Neural crest cell (in vitro differentiated cells): ENCODE measurements at regions not wholly inside any gene's neighbourhood (a gene's known extent, or its start where the extent isn't known, plus 50 kb on each side); places are given as distances from the start of the nearest gene placed in this dataset.
"Not testable (repeated sequence)": the region's sequence is repeated elsewhere in the genome, so short reads cannot be mapped to it uniquely, and the experiment has no call there.

ENCODE experiments used
- DNase-seq: peaks from one replicate; pipeline ENCODE4 v3.0.0; 2021; ENCODE audit warnings: low read depth, mixed read lengths, low spot score
- H3K27ac Mint-ChIP-seq: one replicate; pipeline ENCODE4 v1.8.0; 2021; ENCODE audit warnings: mild to moderate bottlenecking, mixed read lengths; ENCODE audit not compliant: unreplicated experiment
- H3K27me3 Mint-ChIP-seq: 2 replicates; pipeline ENCODE4 v1.8.0; 2021; ENCODE audit warnings: low read depth, mild to moderate bottlenecking, mixed read lengths
- H3K36me3 Mint-ChIP-seq: 2 replicates; pipeline ENCODE4 v1.8.0; 2021; ENCODE audit warnings: low read depth, mild to moderate bottlenecking, mixed read lengths
- H3K4me1 Mint-ChIP-seq: 2 replicates; pipeline ENCODE4 v1.8.0; 2021; ENCODE audit warnings: mixed read lengths
- H3K4me3 Mint-ChIP-seq: one replicate; pipeline ENCODE4 v1.8.0; 2021; ENCODE audit warnings: mild to moderate bottlenecking, mixed read lengths
- H3K9me3 Mint-ChIP-seq: 2 replicates; pipeline ENCODE4 v1.8.0; 2021; ENCODE audit warnings: mixed read lengths
- CTCF ChIP-seq: fragments of 200-600 bp; sonication (generic); conservative IDR thresholded peaks from 2 replicates; pipeline ENCODE4 v1.5.0; 2021; ENCODE audit warnings: antibody characterized with exemption, mild to moderate bottlenecking

- TF ChIP-seq CTCF: no peak
Observed at GRCh38 chr13:34376483-34376882, 558.5 kb downstream of the RFC3 start.

GRCh38 chr13:34381228-34381627 is 560.8 kb upstream of the NBEA start:
- H3K36me3 Mint-ChIP-seq: no peaks in the 10 kb centered on the region
- no peak overlapping the region for H3K27ac Mint-ChIP-seq
- peaks cover 12% of the 10 kb centered on the region for H3K4me1 Mint-ChIP-seq
- DNase-seq: no peak
- no peaks in the 10 kb centered on the region for H3K27me3 Mint-ChIP-seq
- H3K4me3 Mint-ChIP-seq: no peak overlapping the region
- TF ChIP-seq CTCF: no peak
- H3K9me3 Mint-ChIP-seq: peaks cover 2% of the 10 kb centered on the region

More at GRCh38 chr13:34376483-34376882, 558.5 kb downstream of the RFC3 start:
- no peaks in the 10 kb centered on the region for H3K9me3 Mint-ChIP-seq
- DNase-seq: no peak
- no peak overlapping the region for H3K4me3 Mint-ChIP-seq
- no peak overlapping the region for H3K27ac Mint-ChIP-seq
- no peaks in the 10 kb centered on the region for H3K36me3 Mint-ChIP-seq
- H3K27me3 Mint-ChIP-seq: no peaks in the 10 kb centered on the region
- peaks cover 12% of the 10 kb centered on the region for H3K4me1 Mint-ChIP-seq

GRCh38 chr13:34383728-34384127 is 558.3 kb upstream of the NBEA start:
- H3K4me3 Mint-ChIP-seq: no peak overlapping the region
- H3K9me3 Mint-ChIP-seq: peaks cover 2% of the 10 kb centered on the region
- TF ChIP-seq CTCF: no peak
- H3K4me1 Mint-ChIP-seq: peaks cover 7% of the 10 kb centered on the region
- H3K27ac Mint-ChIP-seq: no peak overlapping the region
- no peaks in the 10 kb centered on the region for H3K36me3 Mint-ChIP-seq
- no peak for DNase-seq
- H3K27me3 Mint-ChIP-seq: no peaks in the 10 kb centered on the region

- H3K27ac Mint-ChIP-seq, H3K4me1 Mint-ChIP-seq, DNase-seq: not testable (repeated sequence)
Observed at GRCh38 chr13:34386229-34386628, 555.8 kb upstream of the NBEA start.

GRCh38 chr13:34391076-34391475 is 551.0 kb upstream of the NBEA start:
- no peak overlapping the region for H3K4me3 Mint-ChIP-seq
- no peaks in the 10 kb centered on the region for H3K4me1 Mint-ChIP-seq
- peaks cover 2% of the 10 kb centered on the region for H3K9me3 Mint-ChIP-seq
- DNase-seq: no peak
- no peak for TF ChIP-seq CTCF
- no peak overlapping the region for H3K27ac Mint-ChIP-seq
- no peaks in the 10 kb centered on the region for H3K27me3 Mint-ChIP-seq
- peaks cover 2% of the 10 kb centered on the region for H3K36me3 Mint-ChIP-seq

More at GRCh38 chr13:34386229-34386628, 555.8 kb upstream of the NBEA start:
- H3K4me3 Mint-ChIP-seq, H3K9me3 Mint-ChIP-seq, H3K27me3 Mint-ChIP-seq, H3K36me3 Mint-ChIP-seq: not testable (repeated sequence)

GRCh38 chr13:34401696-34402095 is 540.4 kb upstream of the NBEA start:
- no peak overlapping the region for H3K4me3 Mint-ChIP-seq
- no peak overlapping the region for H3K27ac Mint-ChIP-seq

More at GRCh38 chr13:34401696-34402095, 540.4 kb upstream of the NBEA start:
- H3K36me3 Mint-ChIP-seq: peaks cover 2% of the 10 kb centered on the region
- TF ChIP-seq CTCF: no peak
- H3K4me1 Mint-ChIP-seq: no peaks in the 10 kb centered on the region
- DNase-seq: no peak
- peaks cover 8% of the 10 kb centered on the region for H3K9me3 Mint-ChIP-seq
- no peaks in the 10 kb centered on the region for H3K27me3 Mint-ChIP-seq
